22Rv1 (cell line): ENCODE measurements at regions not wholly inside any gene's neighbourhood (a gene's known extent, or its start where the extent isn't known, plus 50 kb on each side); places are given as distances from the start of the nearest gene placed in this dataset.

ENCODE experiments used
- ZFX ChIP-seq: fragments of 450-650 bp; IDR thresholded peaks from 2 replicates; pipeline ENCODE4 v1.6.1; 2017; ENCODE audit warnings: antibody characterized with exemption, borderline replicate concordance
- TF ChIP-seq, protein P1 (sequence below): fragments of 450-650 bp; IDR thresholded peaks from 2 replicates; pipeline ENCODE4 v1.5.1; 2017; ENCODE audit warnings: mild to moderate bottlenecking

- TF ChIP-seq, protein P1, sequence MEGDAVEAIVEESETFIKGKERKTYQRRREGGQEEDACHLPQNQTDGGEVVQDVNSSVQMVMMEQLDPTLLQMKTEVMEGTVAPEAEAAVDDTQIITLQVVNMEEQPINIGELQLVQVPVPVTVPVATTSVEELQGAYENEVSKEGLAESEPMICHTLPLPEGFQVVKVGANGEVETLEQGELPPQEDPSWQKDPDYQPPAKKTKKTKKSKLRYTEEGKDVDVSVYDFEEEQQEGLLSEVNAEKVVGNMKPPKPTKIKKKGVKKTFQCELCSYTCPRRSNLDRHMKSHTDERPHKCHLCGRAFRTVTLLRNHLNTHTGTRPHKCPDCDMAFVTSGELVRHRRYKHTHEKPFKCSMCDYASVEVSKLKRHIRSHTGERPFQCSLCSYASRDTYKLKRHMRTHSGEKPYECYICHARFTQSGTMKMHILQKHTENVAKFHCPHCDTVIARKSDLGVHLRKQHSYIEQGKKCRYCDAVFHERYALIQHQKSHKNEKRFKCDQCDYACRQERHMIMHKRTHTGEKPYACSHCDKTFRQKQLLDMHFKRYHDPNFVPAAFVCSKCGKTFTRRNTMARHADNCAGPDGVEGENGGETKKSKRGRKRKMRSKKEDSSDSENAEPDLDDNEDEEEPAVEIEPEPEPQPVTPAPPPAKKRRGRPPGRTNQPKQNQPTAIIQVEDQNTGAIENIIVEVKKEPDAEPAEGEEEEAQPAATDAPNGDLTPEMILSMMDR: no peak
- no peak for TF ChIP-seq ZFX
Measured at GRCh38 chr10:128900456-128900855, 566.6 kb upstream of the MGMT start.
